ENCODE measurements at regions not wholly inside any gene's neighbourhood (a gene's known extent, or its start where the extent isn't known, plus 50 kb on each side); places are given as distances from the start of the nearest gene placed in this dataset.

DNA sequence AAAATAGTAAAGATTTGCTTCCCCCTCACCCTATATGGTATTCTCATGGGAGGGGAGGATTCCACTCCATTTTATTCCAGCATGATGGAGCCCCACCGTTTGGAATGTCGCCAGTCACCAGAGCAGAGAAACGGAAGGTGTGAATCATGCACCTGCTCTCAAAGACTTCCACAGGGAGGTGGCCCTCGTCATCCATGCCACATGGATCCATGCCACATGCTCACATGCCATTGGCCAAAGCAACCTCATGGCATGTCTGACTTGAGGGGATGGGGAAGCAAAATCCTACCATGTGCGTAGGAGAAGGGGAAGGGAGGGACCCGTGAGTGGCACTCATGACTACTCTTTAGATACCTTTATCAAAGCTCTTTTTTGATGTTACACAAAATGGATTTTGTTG, 256.0 kb downstream of the SKAP2 start:
- H2AFZ ChIP-seq (ENCODE audit: low read length): no peak overlapping the region
- DNase-seq (no peak), ATAC-seq (no peak)
- H3K4me1 ChIP-seq (ENCODE audit: insufficient read depth, low read length): peaks cover 48% of the 10 kb centered on the region
- ChIA-PET CTCF (interaction anchor here (0.7 to 1.0 kb wide), 2 partner anchors 107 to 239 kb away, joined by 3 read pairs; no protein-coding TSS in a partner anchor), POLR2A (ENCODE audit: unreplicated experiment) (interaction anchor here (1.1 kb wide), 1 partner anchor 43 kb away, joined by 4 read pairs; no protein-coding TSS in a partner anchor)
- no TSS peak for BruUV-seq (replicated peaks)
- no peaks in the 10 kb centered on the region for H3F3A ChIP-seq (ENCODE audit: low read length, unreplicated experiment)
- peak overlapping the region; percentile 56 for H3K27ac ChIP-seq (ENCODE audit: low read length)
- H3K36me3 ChIP-seq (ENCODE audit: low read depth, low read length): no peaks in the 10 kb centered on the region
- H3K9me2 ChIP-seq (replicated peaks; ENCODE audit: low read length): no peaks in the 10 kb centered on the region
- H3K4me2 ChIP-seq (ENCODE audit: low read length): peak overlapping the region; percentile 15; the same call in 1 of the 2 replicates
- H3K79me2 ChIP-seq (ENCODE audit: low read length): no peaks in the 10 kb centered on the region
- peak overlapping the region; percentile 35; the same call in 1 of the 2 replicates for H3K9ac ChIP-seq (ENCODE audit: low read length)
- H4K20me1 ChIP-seq (ENCODE audit: low read length): no peaks in the 10 kb centered on the region
- no peaks in the 10 kb centered on the region for H3K27me3 ChIP-seq (ENCODE audit: low read length)
- TF ChIP-seq EZH2phosphoT487 (IDR thresholded peaks at IDR 0.05; ENCODE audit: borderline replicate concordance, low read length) (no peak), EZH2 (IDR thresholded peaks at IDR 0.05; ENCODE audit: low read length, unreplicated experiment) (no peak)
- TF ChIP-seq, protein P1, sequence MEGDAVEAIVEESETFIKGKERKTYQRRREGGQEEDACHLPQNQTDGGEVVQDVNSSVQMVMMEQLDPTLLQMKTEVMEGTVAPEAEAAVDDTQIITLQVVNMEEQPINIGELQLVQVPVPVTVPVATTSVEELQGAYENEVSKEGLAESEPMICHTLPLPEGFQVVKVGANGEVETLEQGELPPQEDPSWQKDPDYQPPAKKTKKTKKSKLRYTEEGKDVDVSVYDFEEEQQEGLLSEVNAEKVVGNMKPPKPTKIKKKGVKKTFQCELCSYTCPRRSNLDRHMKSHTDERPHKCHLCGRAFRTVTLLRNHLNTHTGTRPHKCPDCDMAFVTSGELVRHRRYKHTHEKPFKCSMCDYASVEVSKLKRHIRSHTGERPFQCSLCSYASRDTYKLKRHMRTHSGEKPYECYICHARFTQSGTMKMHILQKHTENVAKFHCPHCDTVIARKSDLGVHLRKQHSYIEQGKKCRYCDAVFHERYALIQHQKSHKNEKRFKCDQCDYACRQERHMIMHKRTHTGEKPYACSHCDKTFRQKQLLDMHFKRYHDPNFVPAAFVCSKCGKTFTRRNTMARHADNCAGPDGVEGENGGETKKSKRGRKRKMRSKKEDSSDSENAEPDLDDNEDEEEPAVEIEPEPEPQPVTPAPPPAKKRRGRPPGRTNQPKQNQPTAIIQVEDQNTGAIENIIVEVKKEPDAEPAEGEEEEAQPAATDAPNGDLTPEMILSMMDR (conservative IDR thresholded peaks at IDR 0.05; ENCODE audit: low read depth, low read length): no peak
- no peaks in the 10 kb centered on the region for H3K9me3 ChIP-seq (ENCODE audit: low read length)
- no peak overlapping the region for H3K4me3 ChIP-seq (ENCODE audit: low read length)
- intact Hi-C loops (cut with micrococcal nuclease): loop anchor here (2.0 to 5.0 kb wide), 2 partner anchors 40 to 101 kb away; no protein-coding TSS in a partner anchor

DNA sequence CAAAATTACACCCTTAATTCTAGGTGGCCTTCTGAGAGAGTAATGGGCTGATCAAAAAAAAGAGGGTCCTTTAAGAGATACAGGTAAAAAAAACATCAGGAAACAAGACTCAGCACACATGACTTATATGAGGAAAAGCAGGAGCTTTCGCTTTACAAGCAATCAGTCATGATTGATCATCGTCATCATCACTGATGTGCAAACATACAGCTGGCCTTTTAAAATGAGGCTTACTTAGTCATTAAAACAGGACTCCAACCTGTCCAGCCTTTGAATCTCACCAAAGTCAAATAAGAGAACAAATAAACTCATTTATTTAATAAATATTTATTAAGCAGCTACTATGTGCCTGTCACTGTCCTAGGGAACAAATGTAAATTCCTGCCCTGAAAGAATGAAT, 255.3 kb downstream of the SKAP2 start:
- Histone ChIP-seq H3K79me2 (ENCODE audit: low read length) (no peaks in the 10 kb centered on the region), H3K9me2 (replicated peaks; ENCODE audit: low read length) (no peaks in the 10 kb centered on the region), H3K9me3 (ENCODE audit: low read length) (no peaks in the 10 kb centered on the region), H3F3A (ENCODE audit: low read length, unreplicated experiment) (no peaks in the 10 kb centered on the region), H3K4me1 (ENCODE audit: insufficient read depth, low read length) (peaks cover 42% of the 10 kb centered on the region), H4K20me1 (ENCODE audit: low read length) (no peaks in the 10 kb centered on the region), H3K9ac (ENCODE audit: low read length) (peak overlapping the region; percentile 35), H3K4me2 (ENCODE audit: low read length) (peak overlapping the region; percentile 35), H3K27ac (ENCODE audit: low read length) (peak overlapping the region; percentile 78), H3K4me3 (ENCODE audit: low read length) (no peak overlapping the region), H3K36me3 (ENCODE audit: low read depth, low read length) (no peaks in the 10 kb centered on the region), H2AFZ (ENCODE audit: low read length) (no peak overlapping the region), H3K27me3 (ENCODE audit: low read length) (no peaks in the 10 kb centered on the region)
- peak; percentile 78 for ATAC-seq
- intact Hi-C loops (cut with micrococcal nuclease): loop anchor here (2.0 to 5.0 kb wide), 2 partner anchors 40 to 102 kb away; no protein-coding TSS in a partner anchor
- no TSS peak for BruUV-seq (replicated peaks)
- DNase-seq: peak; percentile 91
- ChIA-PET POLR2A (ENCODE audit: unreplicated experiment) (interaction anchor here (1.1 kb wide), 1 partner anchor 44 kb away, joined by 4 read pairs; no protein-coding TSS in a partner anchor), CTCF (interaction anchor here (0.7 to 1.0 kb wide), 2 partner anchors 108 to 239 kb away, joined by 3 read pairs; no protein-coding TSS in a partner anchor)
- TF ChIP-seq, protein P1 (conservative IDR thresholded peaks at IDR 0.05; ENCODE audit: low read depth, low read length): no peak
- TF ChIP-seq EZH2 (IDR thresholded peaks at IDR 0.05; ENCODE audit: low read length, unreplicated experiment): no peak
- TF ChIP-seq EZH2phosphoT487 (IDR thresholded peaks at IDR 0.05; ENCODE audit: borderline replicate concordance, low read length): no peak

DNA sequence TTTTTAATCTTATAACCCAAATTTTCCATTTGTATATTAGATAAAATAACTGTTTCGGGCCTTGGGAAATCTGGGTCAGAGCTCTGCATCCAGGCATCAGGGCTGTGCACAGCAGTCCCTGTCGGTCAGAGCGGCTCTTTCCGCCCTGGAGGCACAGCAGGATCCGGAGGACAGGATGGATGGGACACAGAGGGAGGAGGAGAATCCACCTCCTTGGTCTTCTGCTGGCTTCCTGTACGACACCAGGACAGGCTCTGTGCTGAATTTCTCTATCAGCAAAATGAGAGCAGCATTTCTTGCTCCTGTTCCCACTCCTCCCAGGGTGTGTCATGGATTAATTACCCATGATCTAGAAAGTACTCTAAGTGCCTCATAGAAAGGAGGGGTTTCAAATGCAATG, 254.9 kb downstream of the SKAP2 start:
- no peaks in the 10 kb centered on the region for H3K9me2 ChIP-seq (replicated peaks; ENCODE audit: low read length)
- peaks cover 37% of the 10 kb centered on the region for H3K4me1 ChIP-seq (ENCODE audit: insufficient read depth, low read length)
- POLR2A ChIA-PET (ENCODE audit: unreplicated experiment): interaction anchor here (0.6 to 1.1 kb wide), 2 partner anchors 44 to 411 kb away, joined by 3 to 4 read pairs; no protein-coding TSS in a partner anchor
- CTCF ChIA-PET: interaction anchor here (1.0 kb wide), 1 partner anchor 240 kb away, joined by 3 read pairs; no protein-coding TSS in a partner anchor
- intact Hi-C loops (cut with micrococcal nuclease): loop anchor here (2.0 to 5.0 kb wide), 2 partner anchors 39 to 102 kb away; no protein-coding TSS in a partner anchor
- no peaks in the 10 kb centered on the region for H3F3A ChIP-seq (ENCODE audit: low read length, unreplicated experiment)
- TF ChIP-seq EZH2 (IDR thresholded peaks at IDR 0.05; ENCODE audit: low read length, unreplicated experiment): no peak
- no peak for TF ChIP-seq EZH2phosphoT487 (IDR thresholded peaks at IDR 0.05; ENCODE audit: borderline replicate concordance, low read length)
- TF ChIP-seq, protein P1 (conservative IDR thresholded peaks at IDR 0.05; ENCODE audit: low read depth, low read length): no peak
- no peaks in the 10 kb centered on the region for H3K9me3 ChIP-seq (ENCODE audit: low read length)
- H3K27ac ChIP-seq (ENCODE audit: low read length): peak overlapping the region; percentile 78
- DNase-seq (peak; percentile 26), ATAC-seq (peak; percentile 16; the same call in 1 of the 2 replicates)
- no peaks in the 10 kb centered on the region for H4K20me1 ChIP-seq (ENCODE audit: low read length)
- no peak overlapping the region for H3K4me3 ChIP-seq (ENCODE audit: low read length)
- BruUV-seq (replicated peaks): no TSS peak
- H3K4me2 ChIP-seq (ENCODE audit: low read length): peak overlapping the region; percentile 35
- H3K79me2 ChIP-seq (ENCODE audit: low read length): no peaks in the 10 kb centered on the region
- H2AFZ ChIP-seq (ENCODE audit: low read length): no peak overlapping the region
- H3K27me3 ChIP-seq (ENCODE audit: low read length): no peaks in the 10 kb centered on the region
- no peaks in the 10 kb centered on the region for H3K36me3 ChIP-seq (ENCODE audit: low read depth, low read length)
- peak overlapping the region; percentile 34 for H3K9ac ChIP-seq (ENCODE audit: low read length)

All from PC-3 (cell line).